Lower leg skin (tissue), 4 donors: ENCODE measurements at regions not wholly inside any gene's neighbourhood (a gene's known extent, or its start where the extent isn't known, plus 50 kb on each side); places are given as distances from the start of the nearest gene placed in this dataset.

Experiments used
- DNase-seq, 2 donors: peaks; one replicate each; pipeline ENCODE4 v3.0.0-alpha.2; 2019; ENCODE audit warnings: low spot score in 2 of 2
- H3K4me3 ChIP-seq: fragments of 200-600 bp; sonication (generic); 2 replicates; pipeline ENCODE4 v1.5.1; 2017; ENCODE audit warnings: mild to moderate bottlenecking, low read depth; ENCODE audit not compliant: poor library complexity, severe bottlenecking
- WGBS, 2 donors: methylation state at CpG; one replicate each; pipeline ENCODE4 v1.1.5; 2018; 5-methylcytosine and 5-hydroxymethylcytosine counted together
- intact Hi-C: fragments of 100-400 bp; cut with DNase I; formaldehyde crosslinking; loops from one replicate; pipeline ENCODE4 v1.15.0; 2023; ENCODE audit warnings: low total_unique reads
- TF ChIP-seq, protein P1 (sequence below), 3 donors: fragments of 450-650 bp; IDR thresholded peaks; one replicate each; pipeline ENCODE4 v1.5.1; 2016; ENCODE audit warnings: antibody characterized with exemption in 3 of 3, mild to moderate bottlenecking in 3 of 3, moderate library complexity in 2 of 3

DNA sequence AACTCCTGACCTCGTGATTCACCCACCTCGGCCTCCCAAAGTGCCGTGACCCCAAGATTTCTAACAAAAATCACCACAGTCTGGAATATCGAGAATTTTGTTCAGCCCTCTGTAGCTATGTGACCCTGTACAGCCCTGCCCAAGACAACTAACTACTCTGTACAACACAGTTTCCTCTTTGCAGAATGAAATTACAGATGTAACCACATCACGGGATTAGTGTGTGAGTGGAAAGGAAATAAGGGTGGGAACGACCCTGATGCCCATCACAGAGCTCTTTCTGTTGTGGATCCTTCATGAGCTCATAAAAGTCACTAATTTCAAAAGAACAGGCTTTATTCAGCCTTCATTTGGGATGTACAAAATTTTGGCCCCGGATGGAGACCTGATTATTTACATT, 50.5 kb upstream of the KRR1 start:
- TF ChIP-seq, protein P1, sequence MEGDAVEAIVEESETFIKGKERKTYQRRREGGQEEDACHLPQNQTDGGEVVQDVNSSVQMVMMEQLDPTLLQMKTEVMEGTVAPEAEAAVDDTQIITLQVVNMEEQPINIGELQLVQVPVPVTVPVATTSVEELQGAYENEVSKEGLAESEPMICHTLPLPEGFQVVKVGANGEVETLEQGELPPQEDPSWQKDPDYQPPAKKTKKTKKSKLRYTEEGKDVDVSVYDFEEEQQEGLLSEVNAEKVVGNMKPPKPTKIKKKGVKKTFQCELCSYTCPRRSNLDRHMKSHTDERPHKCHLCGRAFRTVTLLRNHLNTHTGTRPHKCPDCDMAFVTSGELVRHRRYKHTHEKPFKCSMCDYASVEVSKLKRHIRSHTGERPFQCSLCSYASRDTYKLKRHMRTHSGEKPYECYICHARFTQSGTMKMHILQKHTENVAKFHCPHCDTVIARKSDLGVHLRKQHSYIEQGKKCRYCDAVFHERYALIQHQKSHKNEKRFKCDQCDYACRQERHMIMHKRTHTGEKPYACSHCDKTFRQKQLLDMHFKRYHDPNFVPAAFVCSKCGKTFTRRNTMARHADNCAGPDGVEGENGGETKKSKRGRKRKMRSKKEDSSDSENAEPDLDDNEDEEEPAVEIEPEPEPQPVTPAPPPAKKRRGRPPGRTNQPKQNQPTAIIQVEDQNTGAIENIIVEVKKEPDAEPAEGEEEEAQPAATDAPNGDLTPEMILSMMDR (IDR thresholded peaks at IDR 0.05), result no peak
- no peak overlapping the region for H3K4me3 ChIP-seq
- intact Hi-C loops, result no loop called here
- no peak for DNase-seq
- WGBS, 2 donors, result 81 to 85% methylated on average over 7 of the region's 7 CpGs
